OCI-LY7 (cell line): ENCODE measurements at regions not wholly inside any gene's neighbourhood (a gene's known extent, or its start where the extent isn't known, plus 50 kb on each side); places are given as distances from the start of the nearest gene placed in this dataset.

Source experiments
- EZH2phosphoT487 ChIP-seq: fragments of 200-600 bp; sonication (generic); IDR thresholded peaks from 2 replicates; pipeline ENCODE4 v1.6.1; 2018; ENCODE audit warnings: low read depth, borderline replicate concordance, mild to moderate bottlenecking, mixed run types, antibody characterized with exemption, low read length, moderate library complexity, mixed read lengths
- TF ChIP-seq, protein P1 (sequence below): fragments of 200-600 bp; sonication (generic); conservative IDR thresholded peaks from 2 replicates; pipeline ENCODE4 v1.5.1; 2014; ENCODE audit warnings: mild to moderate bottlenecking, antibody characterized with exemption, low read length, moderate library complexity, mixed read lengths

GRCh38 chr5:52043543-52043942 lies 660.3 kb downstream of the ISL1 start:
- TF ChIP-seq, protein P1, sequence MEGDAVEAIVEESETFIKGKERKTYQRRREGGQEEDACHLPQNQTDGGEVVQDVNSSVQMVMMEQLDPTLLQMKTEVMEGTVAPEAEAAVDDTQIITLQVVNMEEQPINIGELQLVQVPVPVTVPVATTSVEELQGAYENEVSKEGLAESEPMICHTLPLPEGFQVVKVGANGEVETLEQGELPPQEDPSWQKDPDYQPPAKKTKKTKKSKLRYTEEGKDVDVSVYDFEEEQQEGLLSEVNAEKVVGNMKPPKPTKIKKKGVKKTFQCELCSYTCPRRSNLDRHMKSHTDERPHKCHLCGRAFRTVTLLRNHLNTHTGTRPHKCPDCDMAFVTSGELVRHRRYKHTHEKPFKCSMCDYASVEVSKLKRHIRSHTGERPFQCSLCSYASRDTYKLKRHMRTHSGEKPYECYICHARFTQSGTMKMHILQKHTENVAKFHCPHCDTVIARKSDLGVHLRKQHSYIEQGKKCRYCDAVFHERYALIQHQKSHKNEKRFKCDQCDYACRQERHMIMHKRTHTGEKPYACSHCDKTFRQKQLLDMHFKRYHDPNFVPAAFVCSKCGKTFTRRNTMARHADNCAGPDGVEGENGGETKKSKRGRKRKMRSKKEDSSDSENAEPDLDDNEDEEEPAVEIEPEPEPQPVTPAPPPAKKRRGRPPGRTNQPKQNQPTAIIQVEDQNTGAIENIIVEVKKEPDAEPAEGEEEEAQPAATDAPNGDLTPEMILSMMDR, result no peak
- TF ChIP-seq EZH2phosphoT487, result no peak
